ENCODE measurements at regions not wholly inside any gene's neighbourhood (a gene's known extent, or its start where the extent isn't known, plus 50 kb on each side); places are given as distances from the start of the nearest gene placed in this dataset.
"Not testable (repeated sequence)": the region's sequence is repeated elsewhere in the genome, so short reads cannot be mapped to it uniquely, and the experiment has no call there.

- no peak for DNase-seq
These were observed 132.2 kb upstream of the FUNDC1 start for GRCh38 chrX:44674906-44675305.

DNA sequence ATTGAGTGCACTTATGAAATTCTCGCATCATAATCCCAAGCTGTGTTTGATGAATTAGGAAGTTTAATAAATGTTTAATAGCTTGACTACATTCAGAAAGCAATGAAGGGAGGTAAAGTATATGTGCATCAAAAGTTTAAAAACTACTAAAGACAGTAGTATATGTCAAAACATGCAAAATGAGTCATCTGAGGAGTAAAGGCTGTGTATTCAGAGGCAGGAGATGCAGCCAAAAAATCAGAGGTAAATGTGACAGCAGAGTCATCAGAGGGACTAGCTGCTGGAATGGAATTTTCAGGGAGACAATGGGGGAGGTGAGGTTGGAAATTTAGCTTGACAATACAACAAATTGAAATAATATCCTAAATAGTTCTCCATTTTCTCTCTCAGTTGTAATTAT, 127.0 kb upstream of the FUNDC1 start:
- no peak for DNase-seq

DNA sequence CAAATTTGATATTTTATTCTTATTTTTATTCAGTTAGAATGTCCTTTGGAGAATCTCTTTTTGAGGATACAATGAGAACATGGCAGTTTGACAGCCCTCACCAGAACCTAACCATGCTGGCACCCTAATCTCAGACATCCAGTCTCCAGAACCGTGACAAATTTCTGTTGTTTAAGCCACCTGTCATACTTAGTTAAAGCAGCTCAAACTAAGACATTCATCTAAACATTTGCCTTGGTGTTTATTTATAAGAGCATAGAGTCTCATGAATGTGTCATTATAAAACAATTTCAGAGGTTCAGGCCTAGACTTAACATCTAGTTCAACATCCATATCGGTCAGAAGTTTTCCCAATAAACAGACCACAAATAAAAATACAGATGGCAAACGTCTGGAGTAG, 125.1 kb upstream of the FUNDC1 start:
- DNase-seq = no peak

DNA sequence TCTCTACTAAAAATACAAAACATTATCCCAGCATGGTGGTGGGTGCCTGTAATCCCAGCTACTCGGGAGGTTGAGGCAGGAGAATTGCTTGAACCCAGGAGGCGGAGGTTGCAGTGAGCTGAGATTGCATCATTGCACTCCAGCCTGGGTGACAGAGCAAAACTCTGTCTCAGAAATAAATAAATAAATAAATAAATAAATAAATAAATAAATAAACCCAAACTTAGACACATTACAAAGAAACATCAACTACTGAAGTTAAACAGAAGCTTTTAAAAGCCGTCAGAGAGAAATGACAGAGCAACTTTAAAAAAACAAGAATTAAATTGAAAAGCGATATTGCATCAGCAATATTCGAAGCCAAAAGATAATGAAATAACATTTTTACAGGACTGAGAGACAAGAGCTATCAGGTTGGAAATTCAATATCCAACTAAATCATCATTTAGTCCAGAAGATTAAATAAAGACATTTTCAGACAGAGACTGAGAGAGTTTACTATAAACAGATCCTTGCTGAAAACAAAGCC, 115.1 kb upstream of the FUNDC1 start:
- DNase-seq = not testable (repeated sequence)

DNA sequence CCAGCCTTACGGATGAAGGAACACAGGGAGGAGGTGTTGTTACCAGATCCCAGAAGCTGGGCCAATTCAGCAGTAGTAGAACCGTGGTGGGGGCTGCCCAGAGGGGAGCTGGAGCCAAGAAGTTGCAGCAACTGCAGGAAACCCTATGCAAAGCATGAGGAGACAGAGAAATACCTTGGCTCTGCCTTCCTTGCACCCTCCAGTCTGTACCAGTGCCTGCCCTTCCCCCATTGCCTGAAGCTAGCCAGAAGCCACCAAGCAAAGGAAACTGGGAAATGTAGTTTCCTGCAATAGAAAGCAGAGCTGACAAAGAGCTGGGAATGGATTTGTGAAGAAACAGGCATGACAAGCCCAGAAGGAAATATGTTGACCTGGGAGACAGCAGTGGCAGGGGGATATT, 108.7 kb upstream of the FUNDC1 start:
- DNase-seq = no peak

DNA sequence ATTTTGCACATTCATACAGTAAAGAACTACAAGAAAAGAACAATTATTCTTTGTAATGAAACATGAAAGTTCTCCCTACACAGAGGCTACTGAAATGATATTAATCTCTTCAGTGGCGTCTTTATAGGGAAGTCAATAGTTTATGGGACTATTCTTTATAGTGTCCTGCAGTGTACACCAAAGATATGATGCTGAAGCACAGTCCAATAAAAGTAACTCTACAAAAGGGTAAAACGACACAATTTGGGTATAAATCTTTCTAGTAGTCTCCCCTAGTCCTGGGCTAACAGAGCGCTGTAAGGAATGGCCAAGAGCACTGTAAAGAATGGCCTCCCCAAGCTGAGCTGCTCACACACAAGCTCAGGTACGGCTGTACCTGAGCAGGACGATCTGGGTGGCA, 101.1 kb upstream of the FUNDC1 start:
- DNase-seq = no peak

DNA sequence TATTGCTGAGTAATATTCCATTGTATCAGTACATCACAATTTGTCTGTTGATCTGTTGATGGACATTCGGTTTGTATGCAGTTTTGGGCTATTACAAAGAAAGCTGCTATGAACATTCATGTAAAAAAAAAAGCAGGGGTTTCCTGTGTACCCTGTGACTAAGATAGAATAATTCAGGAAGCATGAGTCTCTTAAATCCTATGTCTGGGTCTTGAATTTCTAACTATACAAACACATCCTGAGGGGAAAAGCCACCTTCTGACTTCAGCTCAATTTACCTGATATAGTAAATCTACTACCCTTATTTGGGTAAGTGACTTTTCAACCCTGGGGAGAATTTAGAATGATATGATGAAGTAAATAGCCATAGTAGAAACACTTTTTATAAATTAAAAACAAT, 94.6 kb upstream of the FUNDC1 start:
- no peak for DNase-seq

- peak; percentile 41 for DNase-seq
These were observed 78.4 kb upstream of the FUNDC1 start for GRCh38 chrX:44621078-44621477.

- no peak for DNase-seq
These were observed 76.4 kb upstream of the FUNDC1 start for GRCh38 chrX:44619039-44619438.

GRCh38 chrX:44596277-44596676, 53.6 kb upstream of the FUNDC1 start:
- peak; percentile 53 for DNase-seq
